HG03442 (cell line): ENCODE measurements at regions not wholly inside any gene's neighbourhood (a gene's known extent, or its start where the extent isn't known, plus 50 kb on each side); places are given as distances from the start of the nearest gene placed in this dataset.
"Not testable (repeated sequence)": the region's sequence is repeated elsewhere in the genome, so short reads cannot be mapped to it uniquely, and the experiment has no call there.

ENCODE experiments used
- ATAC-seq: cut with Tn5 transposase; IDR thresholded peaks from one replicate; pipeline ENCODE4 v1.9.1; 2021; ENCODE audit warnings: mild to moderate bottlenecking, moderate library complexity; ENCODE audit not compliant: unreplicated experiment

- ATAC-seq, result not testable (repeated sequence)
These were observed 251.7 kb upstream of the PODXL start for GRCh38 chr7:131808156-131808555.

GRCh38 chr7:131803816-131804215 lies 247.4 kb upstream of the PODXL start:
- ATAC-seq, result no peak

- ATAC-seq, result no peak
These were observed 245.9 kb upstream of the PODXL start for GRCh38 chr7:131802195-131802864.

- no peak for ATAC-seq
These were observed 244.1 kb upstream of the PODXL start for GRCh38 chr7:131800531-131800930.

- no peak for ATAC-seq
These were observed 243.6 kb upstream of the PODXL start for GRCh38 chr7:131800008-131800407.

GRCh38 chr7:131797841-131798240 lies 241.4 kb upstream of the PODXL start:
- no peak for ATAC-seq

GRCh38 chr7:131795400-131795799 lies 239.0 kb upstream of the PODXL start:
- no peak for ATAC-seq

- no peak for ATAC-seq
These were observed 235.9 kb upstream of the PODXL start for GRCh38 chr7:131792311-131792710.

GRCh38 chr7:131787101-131787500 lies 230.7 kb upstream of the PODXL start:
- ATAC-seq, result no peak

GRCh38 chr7:131786204-131786603 lies 229.8 kb upstream of the PODXL start:
- no peak for ATAC-seq

- no peak for ATAC-seq
These were observed 222.2 kb upstream of the PODXL start for GRCh38 chr7:131778601-131779000.

GRCh38 chr7:131774419-131775220 lies 218.2 kb upstream of the PODXL start:
- no peak for ATAC-seq

GRCh38 chr7:131773413-131773812 lies 217.0 kb upstream of the PODXL start:
- no peak for ATAC-seq

- ATAC-seq, result no peak
These were observed 212.8 kb upstream of the PODXL start for GRCh38 chr7:131769241-131769640.

GRCh38 chr7:131767591-131767990 lies 211.2 kb upstream of the PODXL start:
- ATAC-seq, result no peak

GRCh38 chr7:131765575-131765974 lies 209.1 kb upstream of the PODXL start:
- no peak for ATAC-seq

- no peak for ATAC-seq
These were observed 207.8 kb upstream of the PODXL start for GRCh38 chr7:131764143-131764775.

- no peak for ATAC-seq
These were observed 206.3 kb upstream of the PODXL start for GRCh38 chr7:131762753-131763152.

GRCh38 chr7:131755801-131756200 lies 199.4 kb upstream of the PODXL start:
- not testable (repeated sequence) for ATAC-seq

GRCh38 chr7:131753620-131754222 lies 197.3 kb upstream of the PODXL start:
- no peak for ATAC-seq

GRCh38 chr7:131747658-131748232 lies 191.3 kb upstream of the PODXL start:
- no peak for ATAC-seq
